Fibroblast of mammary gland (primary cell): ENCODE measurements at regions not wholly inside any gene's neighbourhood (a gene's known extent, or its start where the extent isn't known, plus 50 kb on each side); places are given as distances from the start of the nearest gene placed in this dataset.

Source experiments
- DNase-seq: peaks from one replicate; pipeline ENCODE4 v3.0.0-alpha.2; 2010; ENCODE audit warnings: low read depth
- H3K4me3 ChIP-seq: 2 replicates; pipeline ENCODE4 v1.5.1; 2011; ENCODE audit warnings: low read depth, mild to moderate bottlenecking, low read length, moderate library complexity; ENCODE audit not compliant: control insufficient read depth
- CTCF ChIP-seq: conservative IDR thresholded peaks from 2 replicates; pipeline ENCODE4 v1.5.1; 2011; ENCODE audit warnings: low read depth, low read length, inconsistent platforms; ENCODE audit not compliant: control insufficient read depth, insufficient read depth

- H3K4me3 ChIP-seq: no peak overlapping the region
- TF ChIP-seq CTCF: no peak
- no peak for DNase-seq
Measured at GRCh38 chr12:3974883-3975282, 101.7 kb upstream of the PARP11 start.

- no peak for DNase-seq
- H3K4me3 ChIP-seq: no peak overlapping the region
- no peak for TF ChIP-seq CTCF
Measured at GRCh38 chr12:3973973-3974644, 100.9 kb upstream of the PARP11 start.

GRCh38 chr12:3973269-3973884, 100.2 kb upstream of the PARP11 start:
- no peak for TF ChIP-seq CTCF
- H3K4me3 ChIP-seq: no peak overlapping the region
- no peak for DNase-seq

GRCh38 chr12:3972576-3972975, 99.4 kb upstream of the PARP11 start:
- no peak for TF ChIP-seq CTCF
- H3K4me3 ChIP-seq: no peak overlapping the region
- no peak for DNase-seq

GRCh38 chr12:3968523-3968922, 95.3 kb upstream of the PARP11 start:
- DNase-seq: no peak
- H3K4me3 ChIP-seq: no peak overlapping the region
- no peak for TF ChIP-seq CTCF

GRCh38 chr12:3967556-3968160, 94.5 kb upstream of the PARP11 start:
- no peak for TF ChIP-seq CTCF
- no peak for DNase-seq

More at GRCh38 chr12:3967556-3968160, 94.5 kb upstream of the PARP11 start:
- H3K4me3 ChIP-seq: no peak overlapping the region
